LNCaP clone FGC (cell line): ENCODE measurements at regions not wholly inside any gene's neighbourhood (a gene's known extent, or its start where the extent isn't known, plus 50 kb on each side); places are given as distances from the start of the nearest gene placed in this dataset.

Source experiments
- DNase-seq: peaks from one replicate; pipeline ENCODE4 v3.0.0-alpha.2; 2011; ENCODE audit warnings: low read depth
- H3K4me3 ChIP-seq: 2 replicates; pipeline ENCODE4 v1.5.1; 2011; ENCODE audit warnings: mild to moderate bottlenecking, low read depth, low read length, control low read depth
- CTCF ChIP-seq: IDR thresholded peaks from 2 replicates; pipeline ENCODE4 v1.5.1; 2012; ENCODE audit warnings: mild to moderate bottlenecking; ENCODE audit not compliant: control insufficient read depth, insufficient read depth; ENCODE audit errors: extremely low read depth

- H3K4me3 ChIP-seq = no peak overlapping the region
- no peak for TF ChIP-seq CTCF
- no peak for DNase-seq
Observed at GRCh38 chr5:8321272-8321671, 452.3 kb downstream of the MTRR start.

DNA sequence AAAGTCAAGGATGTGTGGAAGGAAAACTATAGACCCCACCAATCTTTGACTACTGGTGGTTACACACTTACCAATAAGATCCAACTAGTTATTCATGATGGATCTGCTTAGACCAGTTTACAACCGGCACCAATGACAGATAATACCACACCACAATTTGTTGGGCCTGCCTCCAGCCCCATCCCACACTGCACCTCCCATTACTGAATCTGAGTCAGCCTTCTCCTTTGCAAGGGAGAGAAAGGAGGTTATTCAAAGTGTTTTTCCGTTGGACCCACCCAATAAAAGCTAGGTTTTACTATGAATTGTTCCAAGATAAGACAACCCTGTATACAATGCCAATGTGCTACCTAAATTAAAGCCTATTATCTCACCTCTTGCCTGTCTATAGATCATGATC lies 453.5 kb downstream of the MTRR start:
- DNase-seq = no peak
- H3K4me3 ChIP-seq = no peak overlapping the region
- TF ChIP-seq CTCF = no peak

- no peak for DNase-seq
- no peak for TF ChIP-seq CTCF
- no peak overlapping the region for H3K4me3 ChIP-seq
Observed at GRCh38 chr5:8327016-8327415, 458.1 kb downstream of the MTRR start.

GRCh38 chr5:8329773-8330172 lies 460.8 kb downstream of the MTRR start:
- TF ChIP-seq CTCF = no peak
- H3K4me3 ChIP-seq = no peak overlapping the region
- no peak for DNase-seq

- no peak overlapping the region for H3K4me3 ChIP-seq
- no peak for DNase-seq
- TF ChIP-seq CTCF = no peak
Observed at GRCh38 chr5:8332666-8333445, 463.9 kb downstream of the MTRR start.

DNA sequence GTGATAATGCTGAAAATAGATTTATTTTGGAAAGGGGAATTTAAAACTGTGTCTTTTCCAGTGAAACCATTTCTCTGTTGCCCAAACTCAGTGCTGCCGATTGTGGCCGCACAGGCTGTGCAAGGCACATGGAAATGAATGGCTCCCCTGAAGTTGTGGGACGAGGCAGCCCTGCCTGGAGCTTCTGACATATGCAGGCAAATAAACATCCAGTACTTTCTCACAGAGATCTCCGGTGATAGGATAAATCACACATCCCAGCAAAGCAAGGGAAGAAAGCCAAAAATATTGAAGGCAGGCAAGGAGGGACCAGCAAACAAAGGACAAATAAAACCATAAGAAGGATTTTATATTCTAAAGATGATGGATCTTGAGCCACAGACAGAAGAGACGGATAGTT lies 464.5 kb downstream of the MTRR start:
- TF ChIP-seq CTCF = no peak
- peak; percentile 14 for DNase-seq
- H3K4me3 ChIP-seq = no peak overlapping the region

- H3K4me3 ChIP-seq = no peak overlapping the region
- no peak for DNase-seq
- TF ChIP-seq CTCF = no peak
Observed at GRCh38 chr5:8333977-8334376, 465.0 kb downstream of the MTRR start.
